KMS-11 (cell line): ENCODE measurements at regions not wholly inside any gene's neighbourhood (a gene's known extent, or its start where the extent isn't known, plus 50 kb on each side); places are given as distances from the start of the nearest gene placed in this dataset.

Experiments used
- H2AFZ ChIP-seq: fragments of 200-600 bp; sonication (generic); 2 replicates; pipeline ENCODE4 v1.6.1; 2016; ENCODE audit warnings: antibody characterized with exemption, mixed run types, low read depth
- H3K27ac ChIP-seq: fragments of 200-600 bp; sonication (generic); 2 replicates; pipeline ENCODE4 v1.6.1; 2016; ENCODE audit warnings: mild to moderate bottlenecking, mixed run types
- H3K27me3 ChIP-seq: fragments of 200-600 bp; sonication (generic); 2 replicates; pipeline ENCODE4 v1.6.1; 2017; ENCODE audit warnings: mild to moderate bottlenecking, low read depth, mixed run types, moderate library complexity; ENCODE audit not compliant: insufficient read depth
- H3K36me3 ChIP-seq: fragments of 200-600 bp; sonication (generic); 2 replicates; pipeline ENCODE4 v1.6.1; 2017; ENCODE audit warnings: mild to moderate bottlenecking, mixed run types; ENCODE audit not compliant: insufficient read depth
- H3K4me1 ChIP-seq: fragments of 200-600 bp; sonication (generic); 2 replicates; pipeline ENCODE4 v1.6.1; 2016; ENCODE audit warnings: mild to moderate bottlenecking, low read depth, mixed run types; ENCODE audit not compliant: poor library complexity, severe bottlenecking
- H3K4me2 ChIP-seq: fragments of 200-600 bp; sonication (generic); 2 replicates; pipeline ENCODE4 v1.7.0; 2016; ENCODE audit warnings: mild to moderate bottlenecking, mixed run types
- H3K4me3 ChIP-seq: fragments of 200-600 bp; sonication (generic); IDR thresholded peaks from 2 replicates; pipeline ENCODE4 v1.6.1; 2017; ENCODE audit warnings: low read depth, low read length, mixed read lengths; ENCODE audit not compliant: insufficient read depth
- H3K79me2 ChIP-seq: fragments of 200-600 bp; sonication (generic); 2 replicates; pipeline ENCODE4 v1.6.1; 2016; ENCODE audit warnings: low read depth, mixed run types; ENCODE audit not compliant: insufficient read depth
- H3K9ac ChIP-seq: fragments of 200-600 bp; sonication (generic); 2 replicates; pipeline ENCODE4 v1.6.1; 2016; ENCODE audit warnings: mild to moderate bottlenecking, mixed run types
- H4K20me1 ChIP-seq: fragments of 200-600 bp; sonication (generic); 2 replicates; pipeline ENCODE4 v1.6.1; 2016; ENCODE audit warnings: mild to moderate bottlenecking, mixed run types; ENCODE audit not compliant: insufficient read depth
- CTCF ChIP-seq: fragments of 200-600 bp; sonication (generic); conservative IDR thresholded peaks from 2 replicates; pipeline ENCODE4 v1.6.1; 2017; ENCODE audit warnings: low read depth, mild to moderate bottlenecking, antibody characterized with exemption, low read length, moderate library complexity, mixed read lengths

- TF ChIP-seq CTCF = no peak
- no peak overlapping the region for H3K4me3 ChIP-seq
- no peak overlapping the region for H3K9ac ChIP-seq
- no peak overlapping the region for H3K27ac ChIP-seq
- H3K36me3 ChIP-seq = no peaks in the 10 kb centered on the region
- no peaks in the 10 kb centered on the region for H3K27me3 ChIP-seq
- H4K20me1 ChIP-seq = no peaks in the 10 kb centered on the region
- no peak overlapping the region for H2AFZ ChIP-seq
- no peaks in the 10 kb centered on the region for H3K4me1 ChIP-seq
- H3K4me2 ChIP-seq = no peak overlapping the region
- no peaks in the 10 kb centered on the region for H3K79me2 ChIP-seq
Measured at GRCh38 chr12:127230843-127231260, 1036.1 kb upstream of the TMEM132C start.

- no peaks in the 10 kb centered on the region for H3K4me1 ChIP-seq
- no peaks in the 10 kb centered on the region for H3K79me2 ChIP-seq
- no peak overlapping the region for H3K4me2 ChIP-seq
- TF ChIP-seq CTCF = no peak
- H3K27ac ChIP-seq = no peak overlapping the region
- H3K9ac ChIP-seq = no peak overlapping the region
- no peak overlapping the region for H3K4me3 ChIP-seq
- H3K27me3 ChIP-seq = no peaks in the 10 kb centered on the region
- H3K36me3 ChIP-seq = no peaks in the 10 kb centered on the region
- no peaks in the 10 kb centered on the region for H4K20me1 ChIP-seq
- no peak overlapping the region for H2AFZ ChIP-seq
Measured at GRCh38 chr12:127231371-127231770, 1035.6 kb upstream of the TMEM132C start.

GRCh38 chr12:127233016-127233415 lies 1034.0 kb upstream of the TMEM132C start:
- Histone ChIP-seq H3K9ac (no peak overlapping the region), H3K36me3 (no peaks in the 10 kb centered on the region), H2AFZ (no peak overlapping the region), H3K4me2 (no peak overlapping the region), H4K20me1 (no peaks in the 10 kb centered on the region), H3K27me3 (no peaks in the 10 kb centered on the region), H3K27ac (no peak overlapping the region), H3K4me1 (no peaks in the 10 kb centered on the region), H3K4me3 (no peak overlapping the region), H3K79me2 (no peaks in the 10 kb centered on the region)
- no peak for TF ChIP-seq CTCF

- no peak for TF ChIP-seq CTCF
- Histone ChIP-seq H3K4me1 (no peaks in the 10 kb centered on the region), H3K36me3 (no peaks in the 10 kb centered on the region), H4K20me1 (no peaks in the 10 kb centered on the region), H3K79me2 (no peaks in the 10 kb centered on the region), H3K4me3 (no peak overlapping the region), H3K27ac (no peak overlapping the region), H3K27me3 (no peaks in the 10 kb centered on the region), H3K9ac (no peak overlapping the region), H3K4me2 (no peak overlapping the region), H2AFZ (no peak overlapping the region)
Measured at GRCh38 chr12:127235761-127236160, 1031.2 kb upstream of the TMEM132C start.
